GM12864 (cell line): ENCODE measurements at regions not wholly inside any gene's neighbourhood (a gene's known extent, or its start where the extent isn't known, plus 50 kb on each side); places are given as distances from the start of the nearest gene placed in this dataset.

ENCODE experiments used
- DNase-seq: peaks from one replicate; pipeline ENCODE4 v3.0.0-alpha.2; 2011; ENCODE audit warnings: low read depth
- H3K4me3 ChIP-seq: 2 replicates; pipeline ENCODE4 v1.5.1; 2011; ENCODE audit warnings: mild to moderate bottlenecking, low read depth, low read length, control low read depth
- TF ChIP-seq, protein P1 (sequence below): IDR thresholded peaks from 2 replicates; pipeline ENCODE4 v1.5.1; 2011; ENCODE audit warnings: low read depth, mild to moderate bottlenecking, moderate library complexity, low read length, control low read depth, inconsistent platforms; ENCODE audit errors: missing control alignments

DNA sequence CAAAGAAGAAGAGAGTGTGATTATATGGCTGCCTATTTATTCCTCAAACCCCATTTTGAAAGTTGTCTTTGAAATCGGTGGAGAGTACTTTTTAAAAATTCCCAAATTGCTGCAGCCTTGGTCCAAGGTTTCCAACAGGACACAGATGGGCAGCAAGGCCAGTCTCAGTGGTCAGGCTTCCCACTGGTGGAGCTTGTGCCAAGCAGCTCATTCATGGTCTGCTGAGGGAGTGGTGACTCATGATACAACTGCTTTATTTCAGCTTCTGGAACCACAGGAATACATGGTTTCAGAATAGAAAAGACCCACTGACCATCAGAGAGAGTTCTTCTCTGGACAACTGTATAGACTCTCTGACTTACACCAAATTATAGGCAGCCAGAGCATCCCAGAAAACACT lies 673.1 kb upstream of the KLF4 start:
- no peak overlapping the region for H3K4me3 ChIP-seq
- DNase-seq, result no peak
- TF ChIP-seq, protein P1, sequence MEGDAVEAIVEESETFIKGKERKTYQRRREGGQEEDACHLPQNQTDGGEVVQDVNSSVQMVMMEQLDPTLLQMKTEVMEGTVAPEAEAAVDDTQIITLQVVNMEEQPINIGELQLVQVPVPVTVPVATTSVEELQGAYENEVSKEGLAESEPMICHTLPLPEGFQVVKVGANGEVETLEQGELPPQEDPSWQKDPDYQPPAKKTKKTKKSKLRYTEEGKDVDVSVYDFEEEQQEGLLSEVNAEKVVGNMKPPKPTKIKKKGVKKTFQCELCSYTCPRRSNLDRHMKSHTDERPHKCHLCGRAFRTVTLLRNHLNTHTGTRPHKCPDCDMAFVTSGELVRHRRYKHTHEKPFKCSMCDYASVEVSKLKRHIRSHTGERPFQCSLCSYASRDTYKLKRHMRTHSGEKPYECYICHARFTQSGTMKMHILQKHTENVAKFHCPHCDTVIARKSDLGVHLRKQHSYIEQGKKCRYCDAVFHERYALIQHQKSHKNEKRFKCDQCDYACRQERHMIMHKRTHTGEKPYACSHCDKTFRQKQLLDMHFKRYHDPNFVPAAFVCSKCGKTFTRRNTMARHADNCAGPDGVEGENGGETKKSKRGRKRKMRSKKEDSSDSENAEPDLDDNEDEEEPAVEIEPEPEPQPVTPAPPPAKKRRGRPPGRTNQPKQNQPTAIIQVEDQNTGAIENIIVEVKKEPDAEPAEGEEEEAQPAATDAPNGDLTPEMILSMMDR, result no peak

DNA sequence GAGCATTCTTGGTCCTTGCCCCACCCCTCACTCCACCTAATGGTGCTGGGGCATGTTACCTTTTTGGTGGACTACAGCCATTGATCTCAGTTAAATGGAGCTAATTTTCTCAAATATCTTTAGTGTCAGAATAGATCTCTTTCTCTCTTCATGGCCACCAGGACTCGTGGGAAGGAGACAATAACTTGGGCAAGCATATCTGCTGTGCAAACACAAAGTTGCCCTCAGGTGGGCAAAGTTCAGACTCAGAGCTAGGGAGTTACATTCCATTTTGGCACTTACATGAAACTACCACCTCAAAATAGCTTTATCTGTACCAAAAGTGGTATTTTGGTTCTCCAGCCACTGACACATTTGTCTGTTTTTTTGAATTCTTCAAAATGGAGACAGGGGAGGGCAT lies 671.9 kb upstream of the KLF4 start:
- H3K4me3 ChIP-seq, result no peak overlapping the region
- no peak for DNase-seq
- TF ChIP-seq, protein P1, result no peak

DNA sequence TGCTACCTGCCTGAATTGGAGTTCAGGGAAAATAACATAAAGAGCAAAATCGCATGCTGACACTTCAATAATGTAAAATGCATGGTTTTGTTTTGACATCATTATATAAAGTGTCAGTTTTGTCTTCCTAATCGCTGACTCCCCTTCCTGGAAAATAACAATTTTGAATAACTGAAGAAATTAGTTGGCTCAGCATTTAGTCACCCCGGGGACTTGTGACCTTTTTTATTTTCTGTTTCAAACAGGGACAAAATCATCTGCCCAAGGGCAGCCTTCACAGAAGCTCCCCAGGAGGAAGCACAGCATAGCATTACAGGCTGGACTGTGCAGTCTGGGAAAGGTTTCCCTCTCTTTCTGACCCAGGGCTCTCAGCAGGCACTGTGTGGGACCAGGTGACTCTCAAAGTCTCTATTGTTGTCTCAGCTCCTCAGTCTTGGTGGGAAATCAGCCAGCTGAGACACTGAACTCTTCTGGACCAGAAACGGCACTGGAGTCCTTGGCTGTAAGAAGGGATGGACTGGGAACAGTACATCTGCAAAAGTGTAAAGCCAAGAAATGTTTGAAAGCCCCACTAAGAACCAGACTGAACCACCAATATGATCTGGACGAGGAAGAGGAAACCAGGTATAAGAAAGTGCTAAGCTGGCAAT lies 671.3 kb upstream of the KLF4 start:
- TF ChIP-seq, protein P1, result no peak
- DNase-seq, result no peak
- no peak overlapping the region for H3K4me3 ChIP-seq

DNA sequence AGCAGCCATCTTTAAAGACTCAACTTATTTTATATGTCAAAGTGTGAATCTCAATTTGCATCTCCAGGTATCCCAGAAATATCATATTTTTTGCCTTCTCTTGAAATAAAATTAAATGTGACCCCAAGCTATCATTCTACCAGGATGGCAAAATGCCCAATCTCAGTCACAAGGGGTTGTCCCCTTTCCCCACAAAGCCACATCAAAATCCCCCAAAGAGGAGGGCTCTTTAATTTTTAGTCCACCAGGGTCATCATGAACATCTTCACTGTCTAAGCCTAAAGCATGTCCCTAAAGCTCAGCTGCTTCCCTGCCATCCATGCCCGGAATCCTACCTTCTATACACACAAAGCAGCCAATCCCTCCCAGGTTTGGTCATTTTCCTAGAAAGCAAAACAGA lies 670.5 kb upstream of the KLF4 start:
- no peak for DNase-seq
- no peak overlapping the region for H3K4me3 ChIP-seq
- TF ChIP-seq, protein P1, result no peak

DNA sequence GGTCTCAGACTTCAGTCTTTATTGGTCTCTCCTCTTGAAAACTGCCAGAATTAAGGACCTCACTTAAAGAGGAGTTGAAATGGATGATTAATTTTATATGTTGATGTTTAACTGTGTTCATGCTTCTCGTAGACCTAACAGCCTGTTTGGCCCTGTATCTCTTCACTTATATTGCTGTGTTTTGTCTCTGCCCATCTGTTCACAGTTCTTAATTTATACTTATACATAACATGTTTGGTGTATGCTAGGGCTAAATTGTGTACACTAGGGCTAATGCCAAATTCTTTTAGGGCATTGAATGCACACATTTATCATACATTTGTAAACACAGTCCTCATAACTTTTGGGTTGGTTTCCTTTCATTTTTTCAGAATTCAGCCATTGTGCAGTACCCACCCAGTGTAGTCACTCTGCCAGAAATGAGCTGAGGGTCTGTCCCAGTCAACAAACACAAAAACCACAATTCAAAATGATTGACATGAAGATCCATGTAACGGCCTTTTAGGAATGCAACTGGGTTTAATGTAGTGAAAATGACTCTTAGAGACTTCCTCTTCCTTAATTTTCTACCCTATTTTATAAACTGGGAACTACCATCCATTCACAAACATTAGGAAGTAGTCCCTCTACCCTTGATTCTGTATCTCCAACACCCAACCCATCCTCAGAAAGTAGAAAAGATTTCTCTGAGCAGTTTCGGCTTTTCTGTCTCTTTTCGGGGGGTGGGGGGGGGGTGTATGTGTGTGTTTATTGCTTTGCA lies 668.8 kb upstream of the KLF4 start:
- DNase-seq, result no peak
- TF ChIP-seq, protein P1, result no peak
- no peak overlapping the region for H3K4me3 ChIP-seq

DNA sequence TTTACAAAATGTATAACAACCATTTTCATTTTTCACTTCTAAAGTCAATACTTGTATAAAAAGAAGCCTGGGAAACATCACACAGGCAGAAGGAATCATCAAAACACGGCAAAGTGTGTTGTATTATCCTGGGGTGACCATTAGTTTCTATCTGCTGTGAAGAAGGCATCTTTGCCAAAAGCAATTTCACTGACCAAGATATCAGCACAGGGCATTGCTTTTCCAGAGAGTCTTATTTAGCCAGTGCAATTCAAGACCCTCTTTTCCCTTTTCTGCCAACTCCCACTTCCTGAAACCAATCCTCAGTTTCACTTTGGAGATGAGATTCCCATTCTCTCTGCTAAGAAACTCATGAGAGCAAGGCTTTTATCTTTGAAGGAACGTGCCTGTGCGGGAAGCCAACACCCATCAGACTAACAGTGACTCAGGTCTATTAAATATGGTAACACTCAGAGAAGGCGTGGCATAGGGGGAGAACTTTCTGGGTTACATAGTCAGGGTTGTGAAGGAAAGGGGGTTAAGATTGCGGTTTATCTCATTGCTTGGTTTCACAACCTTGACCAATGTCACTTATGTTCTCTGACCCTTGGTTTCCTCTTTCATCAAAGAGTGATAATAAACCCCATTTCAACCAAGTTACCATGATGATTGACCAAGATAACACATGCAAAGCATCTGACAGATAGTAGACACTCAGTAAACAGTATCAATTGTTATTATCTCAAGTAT lies 666.9 kb upstream of the KLF4 start:
- TF ChIP-seq, protein P1, result no peak
- H3K4me3 ChIP-seq, result no peak overlapping the region
- DNase-seq, result no peak
